ENCODE measurements at regions not wholly inside any gene's neighbourhood (a gene's known extent, or its start where the extent isn't known, plus 50 kb on each side); places are given as distances from the start of the nearest gene placed in this dataset.
"Not testable (repeated sequence)": the region's sequence is repeated elsewhere in the genome, so short reads cannot be mapped to it uniquely, and the experiment has no call there.

- DNase-seq, result not testable (repeated sequence)
These were observed 822.6 kb downstream of the TMEM121 start for GRCh38 chr14:106348873-106349540.

DNA sequence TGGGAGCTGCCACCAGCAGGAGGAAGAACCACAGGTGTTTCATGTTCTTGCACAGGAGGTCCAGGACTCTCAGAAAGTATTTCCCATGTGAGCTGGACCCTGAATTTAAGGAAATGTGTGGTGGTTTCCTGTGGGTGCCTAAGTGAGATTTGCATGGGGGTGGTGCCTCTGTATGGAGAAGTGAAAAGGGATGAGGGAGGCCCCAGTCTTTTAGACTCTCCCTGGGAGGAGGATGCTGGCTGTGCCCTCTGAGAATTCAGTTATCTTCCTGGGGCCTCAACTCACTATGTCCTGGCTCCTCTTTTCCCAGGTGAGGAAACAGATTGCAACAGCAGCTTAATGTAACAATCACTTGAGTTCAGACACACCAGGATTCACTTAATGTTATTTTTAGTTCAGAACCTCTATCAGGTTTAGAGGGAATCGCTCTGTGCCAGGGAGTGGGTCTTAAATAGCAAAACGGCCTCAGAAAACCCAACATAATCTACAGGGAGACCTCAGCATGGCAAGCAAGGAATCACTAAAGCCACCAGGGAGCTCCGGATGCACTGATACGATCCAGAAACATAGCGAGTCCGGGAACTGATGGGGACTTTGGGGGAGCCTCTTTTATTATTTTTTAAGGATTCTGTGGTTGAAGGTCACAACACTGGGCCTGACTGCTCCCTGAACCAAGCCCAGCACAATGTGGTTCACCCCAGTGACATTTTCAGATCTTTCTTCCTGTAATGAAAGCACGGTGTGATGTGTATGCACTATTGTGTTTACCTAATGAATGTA lies 823.5 kb downstream of the TMEM121 start:
- not testable (repeated sequence) for DNase-seq

GRCh38 chr14:106355007-106355791 lies 828.8 kb downstream of the TMEM121 start:
- not testable (repeated sequence) for DNase-seq

GRCh38 chr14:106355881-106356642 lies 829.7 kb downstream of the TMEM121 start:
- DNase-seq, result not testable (repeated sequence)

DNA sequence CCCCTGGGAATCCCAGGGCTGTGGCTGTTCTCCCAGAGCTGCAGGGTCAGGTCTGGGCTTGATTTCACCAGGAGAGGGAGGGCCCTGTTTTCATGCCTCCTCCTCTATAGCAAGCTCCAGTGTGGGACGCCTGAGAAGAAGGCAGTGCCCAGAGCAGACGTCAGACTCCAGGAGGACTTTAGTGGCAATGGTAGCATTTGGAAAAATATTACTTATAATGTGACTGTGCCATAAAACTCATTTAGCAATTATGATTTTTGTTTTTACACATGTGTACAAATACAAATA lies 830.2 kb downstream of the TMEM121 start:
- not testable (repeated sequence) for DNase-seq

GRCh38 chr14:106359157-106359887 lies 832.9 kb downstream of the TMEM121 start:
- DNase-seq, result not testable (repeated sequence)

- not testable (repeated sequence) for DNase-seq
These were observed 839.0 kb downstream of the TMEM121 start for GRCh38 chr14:106365371-106365770.

GRCh38 chr14:106365894-106366293 lies 839.5 kb downstream of the TMEM121 start:
- DNase-seq, result not testable (repeated sequence)

- not testable (repeated sequence) for DNase-seq
These were observed 840.6 kb downstream of the TMEM121 start for GRCh38 chr14:106366971-106367370.

- DNase-seq, result not testable (repeated sequence)
These were observed 843.1 kb downstream of the TMEM121 start for GRCh38 chr14:106369456-106369855.

DNA sequence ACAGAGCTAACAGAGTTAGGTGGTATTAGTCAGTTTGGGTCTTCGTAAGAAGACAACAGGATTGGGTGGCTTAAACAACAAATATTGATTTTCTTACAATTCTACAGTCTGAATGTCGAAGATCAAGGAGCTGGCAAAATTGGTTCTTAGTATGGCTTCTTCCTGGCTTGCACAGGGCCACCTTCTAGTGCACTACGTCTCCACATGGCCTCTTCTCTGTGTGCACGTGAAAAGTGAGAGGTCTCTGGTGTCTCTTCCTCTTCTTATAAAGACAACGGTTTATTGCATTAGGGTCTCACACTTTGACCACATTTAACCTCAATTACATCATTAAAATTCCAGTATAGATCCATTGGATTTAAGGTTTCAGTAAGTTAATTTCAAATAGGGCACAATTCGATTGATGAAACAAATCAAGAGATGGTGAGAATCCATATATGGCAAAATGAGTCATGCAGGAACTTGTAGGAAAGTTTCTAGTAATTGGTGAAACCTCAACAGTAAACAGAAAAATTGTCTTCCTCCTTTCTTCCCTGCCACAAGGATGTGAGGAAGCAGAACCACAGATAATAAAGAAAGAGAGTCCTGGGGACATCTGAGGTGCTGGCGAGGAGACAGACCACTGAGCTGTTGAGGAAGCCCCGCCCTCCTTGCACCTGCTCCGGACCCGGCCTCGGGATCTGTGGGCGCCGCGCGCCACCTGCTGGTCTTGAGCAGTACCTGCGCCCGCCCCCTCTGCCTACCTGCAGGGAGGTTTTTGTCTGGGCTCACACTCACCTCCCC lies 846.7 kb downstream of the TMEM121 start:
- no peak for DNase-seq

DNA sequence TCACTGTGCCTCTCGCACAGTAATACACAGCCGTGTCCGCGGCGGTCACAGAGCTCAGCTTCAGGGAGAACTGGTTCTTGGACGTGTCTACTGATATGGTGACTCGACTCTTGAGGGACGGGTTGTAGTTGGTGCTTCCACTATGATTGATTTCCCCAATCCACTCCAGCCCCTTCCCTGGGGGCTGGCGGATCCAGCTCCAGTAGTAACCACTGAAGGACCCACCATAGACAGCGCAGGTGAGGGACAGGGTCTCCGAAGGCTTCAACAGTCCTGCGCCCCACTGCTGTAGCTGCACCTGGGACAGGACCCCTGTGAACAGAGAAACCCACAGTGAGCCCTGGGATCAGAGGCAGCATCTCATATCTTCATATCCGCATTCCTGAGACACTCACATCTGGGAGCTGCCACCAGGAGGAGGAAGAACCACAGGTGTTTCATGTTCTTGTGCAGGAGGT lies 847.3 kb downstream of the TMEM121 start:
- not testable (repeated sequence) for DNase-seq

GRCh38 chr14:106377432-106377831 lies 851.0 kb downstream of the TMEM121 start:
- no peak for DNase-seq

- DNase-seq, result no peak
These were observed 851.8 kb downstream of the TMEM121 start for GRCh38 chr14:106378191-106378590.

GRCh38 chr14:106380740-106381139 lies 854.4 kb downstream of the TMEM121 start:
- no peak for DNase-seq

GRCh38 chr14:106389186-106389585 lies 862.8 kb downstream of the TMEM121 start:
- DNase-seq, result not testable (repeated sequence)

DNA sequence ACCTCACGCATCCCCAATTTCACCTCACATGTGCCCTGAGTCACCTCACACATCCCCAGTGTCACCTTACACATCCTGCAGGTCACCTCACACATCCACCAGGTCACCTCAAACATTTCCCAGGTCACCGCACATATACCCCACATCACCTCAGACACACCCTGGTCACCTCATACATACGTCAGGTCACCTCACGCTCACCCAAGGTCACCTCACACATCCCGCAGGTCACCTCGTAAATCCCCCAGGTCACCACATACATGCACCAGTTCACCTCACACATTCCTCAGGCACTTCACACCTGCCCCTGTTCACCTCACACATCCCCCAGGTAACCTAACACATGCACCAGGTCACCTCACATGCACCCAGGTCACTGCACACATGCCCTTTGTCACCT lies 864.0 kb downstream of the TMEM121 start:
- no peak for DNase-seq

DNA sequence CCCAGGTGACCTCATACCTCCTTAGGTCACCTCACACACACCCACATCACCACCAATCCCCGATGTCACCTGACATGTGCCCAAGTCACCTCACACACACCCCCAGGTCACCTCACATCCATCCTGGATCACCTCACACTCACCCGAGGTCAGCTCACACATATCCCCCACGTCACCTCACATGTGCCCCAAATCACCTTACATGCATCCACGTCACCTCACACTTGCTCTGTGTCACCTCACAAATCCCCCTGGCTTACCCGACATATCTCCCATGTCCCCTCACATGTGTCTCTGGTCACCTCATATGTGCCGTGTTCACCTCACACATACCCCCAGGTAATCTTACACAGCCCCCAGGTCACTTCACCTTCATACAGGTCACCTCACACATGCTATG lies 864.6 kb downstream of the TMEM121 start:
- DNase-seq, result no peak

DNA sequence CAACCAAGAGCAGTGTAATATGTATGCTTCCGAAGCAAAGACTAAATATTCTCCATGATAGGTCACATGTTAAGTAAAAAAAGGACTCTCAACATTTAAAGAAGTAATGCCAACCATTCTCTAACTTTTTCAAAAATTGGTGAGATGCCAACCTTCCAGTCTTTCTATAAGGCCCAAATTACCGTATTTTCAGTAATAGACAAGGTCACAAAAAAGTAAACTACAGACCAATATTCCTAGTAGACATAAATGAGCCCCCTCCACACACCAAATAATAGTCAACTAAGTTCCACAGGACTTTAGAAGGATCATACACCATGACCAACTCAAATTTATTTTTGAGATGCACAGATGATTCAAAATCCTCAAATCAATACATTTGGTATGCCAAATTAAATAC lies 867.4 kb downstream of the TMEM121 start:
- DNase-seq, result no peak

GRCh38 chr14:106395456-106396050 lies 869.2 kb downstream of the TMEM121 start:
- DNase-seq, result no peak

DNA sequence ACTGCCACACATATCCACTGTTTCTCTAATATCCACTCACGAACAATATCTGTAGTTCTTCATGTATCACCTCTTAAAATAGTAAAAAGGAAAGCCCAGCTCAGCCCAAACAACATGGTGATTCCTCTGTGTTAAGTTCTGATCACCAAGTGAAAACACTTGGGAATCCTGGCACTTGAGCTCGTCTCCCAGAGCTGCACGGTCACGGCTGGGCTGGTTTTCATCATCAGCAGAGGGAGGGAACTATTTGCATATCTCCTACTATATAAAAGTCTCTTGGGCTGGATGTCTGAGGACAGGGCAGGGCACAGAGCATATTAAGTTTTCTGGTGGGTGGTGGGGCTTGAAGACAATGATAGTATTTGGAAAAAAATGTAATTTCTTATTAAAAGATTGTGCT lies 870.6 kb downstream of the TMEM121 start:
- no peak for DNase-seq

All from NCI-H524 treated with DMSO at 0.1 percent for 48 hours (cell line).